ENCODE measurements at regions not wholly inside any gene's neighbourhood (a gene's known extent, or its start where the extent isn't known, plus 50 kb on each side); places are given as distances from the start of the nearest gene placed in this dataset.

- TF ChIP-seq CEBPZ (IDR thresholded peaks at IDR 0.05; ENCODE audit: borderline replicate concordance, low read depth, low read length) (no peak), BRF1 (IDR thresholded peaks at IDR 0.05; ENCODE audit: borderline replicate concordance, extremely low read depth, insufficient read length) (no peak), EZH2 (IDR thresholded peaks at IDR 0.05; ENCODE audit: borderline replicate concordance, low read depth, low read length) (no peak), SAFB (IDR thresholded peaks at IDR 0.05; ENCODE audit: borderline replicate concordance, low read depth, low read length) (no peak), PKNOX1 (IDR thresholded peaks at IDR 0.05) (peak; percentile 94), FOXP1 (CRISPR knock-in tag; IDR thresholded peaks at IDR 0.05) (no peak), SMARCC2 (IDR thresholded peaks at IDR 0.05; ENCODE audit: low read depth) (no peak), ZNF140 (CRISPR knock-in tag; IDR thresholded peaks at IDR 0.05) (no peak), EP300 (IDR thresholded peaks at IDR 0.05; ENCODE audit: low read length) (peak; percentile 49; the same call in 1 of the 2 replicates), ZNF668 (CRISPR knock-in tag; IDR thresholded peaks at IDR 0.05) (no peak), HNRNPH1 (optimal IDR thresholded peaks at IDR 0.05; ENCODE audit: low read depth, low read length) (no peak), IRF1 (CRISPR knock-in tag; IDR thresholded peaks at IDR 0.05; ENCODE audit: borderline replicate concordance) (no peak), PTBP1 (IDR thresholded peaks at IDR 0.05; ENCODE audit: low read depth, low read length) (no peak), FOS (IDR thresholded peaks at IDR 0.05; ENCODE audit: extremely low read depth, insufficient read length) (no peak), ZFP30 (CRISPR knock-in tag; IDR thresholded peaks at IDR 0.05; ENCODE audit: borderline replicate concordance) (no peak), ZNF764 (CRISPR knock-in tag; IDR thresholded peaks at IDR 0.05; ENCODE audit: low read depth) (no peak), MEF2A (IDR thresholded peaks at IDR 0.05; ENCODE audit: control insufficient read depth, low read depth, low read length) (no peak), CLOCK (CRISPR knock-in tag; IDR thresholded peaks at IDR 0.05; ENCODE audit: borderline replicate concordance) (no peak), OTX1 (CRISPR knock-in tag; IDR thresholded peaks at IDR 0.05) (no peak), ETV5 (CRISPR knock-in tag; IDR thresholded peaks at IDR 0.05; ENCODE audit: low read depth) (no peak), NELFE (IDR thresholded peaks at IDR 0.05; ENCODE audit: insufficient read depth, insufficient read length) (no peak)
Observed at GRCh38 chr5:112682621-112683061, 55.0 kb upstream of the APC start (continued).
